Skeletal muscle satellite cell (primary cell): ENCODE measurements at regions not wholly inside any gene's neighbourhood (a gene's known extent, or its start where the extent isn't known, plus 50 kb on each side); places are given as distances from the start of the nearest gene placed in this dataset.

Source experiments
- H3K27me3 ChIP-seq: 2 replicates; pipeline ENCODE4 v1.7.0; 2013; ENCODE audit warnings: low read length; ENCODE audit not compliant: control insufficient read depth, insufficient read depth
- H3K36me3 ChIP-seq: 2 replicates; pipeline ENCODE4 v1.7.0; 2013; ENCODE audit warnings: mild to moderate bottlenecking, control low read depth, low read length; ENCODE audit not compliant: insufficient read depth
- H3K4me1 ChIP-seq: 2 replicates; pipeline ENCODE4 v1.7.0; 2013; ENCODE audit warnings: low read length; ENCODE audit not compliant: control insufficient read depth, insufficient read depth
- H3K4me2 ChIP-seq: 2 replicates; pipeline ENCODE4 v1.7.0; 2013; ENCODE audit warnings: mild to moderate bottlenecking, low read length
- H3K4me3 ChIP-seq: 2 replicates; pipeline ENCODE4 v1.7.0; 2013; ENCODE audit warnings: low read length
- H3K9ac ChIP-seq: 2 replicates; pipeline ENCODE4 v1.7.0; 2013; ENCODE audit warnings: mild to moderate bottlenecking, low read depth, low read length, moderate library complexity
- H3K9me3 ChIP-seq: replicated peaks from 2 replicates; pipeline ENCODE4 v1.7.0; 2013; ENCODE audit warnings: mild to moderate bottlenecking, control low read depth, low read length

DNA sequence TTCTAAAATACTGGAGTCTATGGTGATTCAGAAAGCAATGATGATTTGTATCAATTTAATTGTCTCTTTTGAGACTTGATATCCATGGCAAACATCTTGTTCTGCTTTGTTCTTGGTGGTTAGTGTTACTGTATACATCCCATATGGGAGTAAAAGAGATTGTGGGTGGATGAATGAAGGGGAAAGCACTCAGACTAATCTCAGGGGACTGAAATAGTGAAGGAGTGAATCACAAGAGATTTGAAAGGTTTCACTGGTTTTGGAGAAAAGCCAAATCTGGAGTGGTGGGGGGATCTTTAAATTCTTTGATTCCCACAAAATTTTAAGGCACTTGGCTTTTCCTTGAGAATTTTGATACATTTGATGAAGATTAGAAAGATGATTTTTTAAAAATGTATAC, 369.4 kb downstream of the INHBA start:
- peak overlapping the region; percentile 22 for H3K4me2 ChIP-seq
- H3K36me3 ChIP-seq: no peaks in the 10 kb centered on the region
- H3K4me1 ChIP-seq: peaks cover 9% of the 10 kb centered on the region
- no peaks in the 10 kb centered on the region for H3K27me3 ChIP-seq
- H3K9ac ChIP-seq: no peak overlapping the region
- H3K4me3 ChIP-seq: no peak overlapping the region
- no peaks in the 10 kb centered on the region for H3K9me3 ChIP-seq

DNA sequence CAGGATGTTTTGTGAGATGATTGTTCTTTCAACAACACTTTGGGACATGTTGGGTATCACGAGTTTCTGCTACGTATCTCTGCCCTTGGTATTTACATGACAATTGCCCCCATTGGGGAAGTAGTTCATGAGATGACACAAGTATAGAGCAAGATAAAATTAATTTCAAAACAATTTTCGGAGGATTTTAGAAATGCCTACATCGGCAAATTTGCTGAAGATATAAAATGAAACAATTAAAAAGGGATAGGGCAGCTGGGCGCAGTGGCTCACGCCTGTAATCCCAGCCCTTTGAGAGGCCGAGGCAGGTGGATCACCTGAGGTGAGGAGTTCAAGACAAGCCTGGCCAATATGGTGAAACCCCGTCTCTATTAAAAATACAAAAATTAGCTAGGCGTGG, 371.7 kb downstream of the INHBA start:
- Histone ChIP-seq H3K4me1 (peaks cover 9% of the 10 kb centered on the region), H3K36me3 (no peaks in the 10 kb centered on the region), H3K9ac (no peak overlapping the region), H3K27me3 (no peaks in the 10 kb centered on the region), H3K4me3 (no peak overlapping the region), H3K9me3 (no peaks in the 10 kb centered on the region), H3K4me2 (no peak overlapping the region)

DNA sequence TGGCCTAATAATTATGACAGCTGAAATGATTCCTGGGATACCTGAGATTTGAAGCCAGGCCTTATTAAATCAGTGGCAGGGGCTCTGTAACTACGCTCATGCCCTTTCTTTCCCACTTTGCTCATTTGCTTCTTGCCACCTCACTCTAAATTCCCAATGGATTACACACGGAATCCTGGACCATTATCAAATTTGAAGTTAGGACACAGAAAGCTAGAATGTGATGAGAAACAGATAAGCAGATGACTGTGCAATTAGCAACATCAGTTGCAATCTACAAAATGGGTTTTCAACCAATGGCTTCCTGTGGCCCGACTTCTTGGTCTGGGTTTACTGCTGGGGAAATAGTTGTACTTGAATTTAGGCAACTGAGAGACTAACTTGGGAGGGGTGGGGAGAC, 374.3 kb downstream of the INHBA start:
- no peak overlapping the region for H3K4me2 ChIP-seq
- no peaks in the 10 kb centered on the region for H3K36me3 ChIP-seq
- no peaks in the 10 kb centered on the region for H3K9me3 ChIP-seq

DNA sequence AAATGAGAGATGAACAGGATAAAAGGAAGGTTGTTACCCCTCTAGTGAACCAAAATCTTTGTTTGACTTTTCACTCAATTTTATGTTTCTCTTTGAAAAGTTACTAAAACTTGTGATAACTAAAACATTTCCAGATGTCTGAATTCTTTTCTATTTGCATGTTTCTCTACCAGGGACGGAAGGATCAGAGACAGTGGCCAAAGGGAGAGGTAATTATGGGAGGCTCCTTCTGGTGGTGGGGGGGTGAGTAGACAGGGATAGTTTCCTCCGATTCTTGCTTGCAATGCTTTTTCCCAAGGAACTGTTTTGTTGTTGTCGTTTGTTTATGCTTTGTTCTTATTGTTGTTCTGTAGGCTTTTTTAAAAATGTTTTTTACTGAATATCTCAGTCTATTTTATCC, 374.8 kb downstream of the INHBA start:
- no peak overlapping the region for H3K4me3 ChIP-seq
- H3K9ac ChIP-seq: no peak overlapping the region
- peaks cover 3% of the 10 kb centered on the region for H3K4me1 ChIP-seq
- H3K27me3 ChIP-seq: no peaks in the 10 kb centered on the region
- H3K4me2 ChIP-seq: no peak overlapping the region
- no peaks in the 10 kb centered on the region for H3K36me3 ChIP-seq
- no peaks in the 10 kb centered on the region for H3K9me3 ChIP-seq

More for the DNA sequence above, 374.3 kb downstream of the INHBA start:
- Histone ChIP-seq H3K4me1 (peaks cover 7% of the 10 kb centered on the region), H3K4me3 (no peak overlapping the region), H3K9ac (no peak overlapping the region), H3K27me3 (no peaks in the 10 kb centered on the region)

DNA sequence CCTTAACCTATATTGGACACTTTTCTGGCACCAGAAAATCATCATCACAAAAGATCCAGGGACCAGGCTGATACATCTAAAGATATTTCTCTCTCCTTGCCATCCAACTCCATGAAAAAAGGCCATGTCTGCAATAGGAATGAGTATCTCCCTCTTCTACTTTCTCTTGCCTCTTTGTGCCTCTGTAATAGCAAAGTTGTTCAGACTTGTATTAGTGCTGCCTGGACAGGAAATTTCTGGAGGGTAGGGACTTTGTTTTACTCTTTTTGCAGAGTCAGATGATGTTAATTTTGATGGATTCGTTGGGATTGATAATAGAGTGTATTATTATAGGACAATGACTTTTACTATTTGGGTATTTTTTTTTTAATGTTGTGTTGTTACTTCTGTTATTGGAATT, 376.3 kb downstream of the INHBA start:
- Histone ChIP-seq H3K9ac (no peak overlapping the region), H3K9me3 (no peaks in the 10 kb centered on the region), H3K4me1 (no peaks in the 10 kb centered on the region), H3K4me3 (no peak overlapping the region), H3K27me3 (no peaks in the 10 kb centered on the region), H3K4me2 (no peak overlapping the region), H3K36me3 (no peaks in the 10 kb centered on the region)

DNA sequence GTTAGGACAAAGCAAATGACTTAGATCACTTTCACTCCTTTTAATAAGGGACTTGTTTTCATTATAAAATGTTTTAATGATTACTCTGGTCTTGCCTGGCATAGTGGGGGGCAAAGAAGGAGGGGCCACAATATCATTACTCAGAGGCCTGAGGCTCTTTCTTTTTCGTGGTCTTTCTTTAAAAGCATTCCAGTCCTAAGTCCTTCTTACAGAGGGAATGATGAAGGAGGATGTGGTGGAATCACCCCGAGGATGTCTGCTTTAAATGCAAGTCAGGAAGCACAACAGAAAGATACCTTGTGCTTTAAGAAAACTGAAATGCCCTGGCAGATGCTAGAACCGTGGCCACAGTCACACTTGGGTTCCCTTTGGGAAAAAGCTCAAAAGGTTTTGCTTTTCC, 379.1 kb downstream of the INHBA start:
- H3K9ac ChIP-seq: no peak overlapping the region
- no peaks in the 10 kb centered on the region for H3K9me3 ChIP-seq
- H3K4me1 ChIP-seq: no peaks in the 10 kb centered on the region
- H3K4me3 ChIP-seq: no peak overlapping the region
- H3K4me2 ChIP-seq: no peak overlapping the region
- no peaks in the 10 kb centered on the region for H3K36me3 ChIP-seq
- no peaks in the 10 kb centered on the region for H3K27me3 ChIP-seq

DNA sequence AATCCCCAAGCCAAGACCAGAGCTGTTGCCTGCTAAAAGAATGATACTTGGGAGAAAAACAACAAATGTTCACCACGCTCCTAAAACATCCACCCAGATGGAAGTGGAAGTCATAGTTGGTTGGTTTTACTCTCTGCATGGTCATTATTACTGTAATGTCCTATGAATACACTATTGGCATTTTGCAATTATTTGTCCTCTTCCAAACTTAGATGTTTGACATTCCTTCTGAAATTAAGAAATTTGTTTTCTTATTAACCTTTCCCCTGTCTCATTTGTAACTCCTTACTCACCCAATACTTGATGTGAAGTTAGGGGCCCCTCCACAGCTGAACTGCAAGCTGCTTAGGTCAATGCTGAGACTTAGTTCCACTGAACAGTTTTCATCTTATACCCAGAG, 383.3 kb downstream of the INHBA start:
- Histone ChIP-seq H3K27me3 (no peaks in the 10 kb centered on the region), H3K9ac (no peak overlapping the region), H3K4me1 (no peaks in the 10 kb centered on the region), H3K4me3 (no peak overlapping the region), H3K9me3 (no peaks in the 10 kb centered on the region), H3K36me3 (no peaks in the 10 kb centered on the region), H3K4me2 (no peak overlapping the region)

DNA sequence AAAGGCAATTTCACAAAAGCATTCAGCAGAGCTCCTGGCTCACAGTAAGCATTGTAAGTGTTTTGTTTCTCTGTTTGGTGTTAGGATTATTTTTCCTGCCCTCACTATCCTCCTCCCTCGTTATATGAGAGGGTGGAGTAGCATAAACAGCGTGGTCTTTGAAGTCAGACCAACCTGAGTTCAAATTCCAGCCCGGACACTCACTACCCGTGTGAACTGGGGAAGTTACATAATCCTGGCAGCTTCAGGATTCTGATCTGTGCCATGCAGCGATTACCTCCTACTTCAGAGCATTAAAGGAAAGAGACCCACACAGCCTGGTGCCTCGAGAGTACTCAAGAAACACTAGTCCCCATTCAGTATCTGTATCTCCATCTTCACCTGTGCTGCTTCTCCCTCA, 386.5 kb downstream of the INHBA start:
- Histone ChIP-seq H3K4me2 (no peak overlapping the region), H3K4me1 (no peaks in the 10 kb centered on the region), H3K36me3 (no peaks in the 10 kb centered on the region), H3K9me3 (no peaks in the 10 kb centered on the region), H3K9ac (no peak overlapping the region), H3K4me3 (no peak overlapping the region), H3K27me3 (no peaks in the 10 kb centered on the region)

DNA sequence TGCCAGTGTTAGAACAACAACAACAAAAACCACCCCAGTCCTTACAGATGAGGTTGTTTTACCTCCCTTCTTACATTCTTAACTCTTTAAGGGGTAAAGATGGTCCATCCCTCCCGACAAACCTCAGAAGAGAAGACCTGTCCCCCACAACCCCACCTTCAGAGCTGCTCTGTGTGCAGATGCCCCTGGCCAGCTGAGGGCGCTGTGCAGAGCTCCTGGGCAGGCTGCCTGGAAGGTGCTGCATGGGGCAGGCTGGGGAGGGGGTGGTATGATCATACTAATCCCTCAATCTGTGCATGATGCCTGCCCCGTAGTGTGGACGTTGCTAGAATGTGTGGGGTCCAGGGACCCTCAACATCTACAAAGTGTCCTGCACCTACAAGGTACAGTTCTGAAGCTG, 387.1 kb downstream of the INHBA start:
- Histone ChIP-seq H3K4me3 (no peak overlapping the region), H3K9me3 (no peaks in the 10 kb centered on the region), H3K4me1 (no peaks in the 10 kb centered on the region), H3K27me3 (no peaks in the 10 kb centered on the region), H3K4me2 (no peak overlapping the region), H3K9ac (no peak overlapping the region), H3K36me3 (no peaks in the 10 kb centered on the region)

DNA sequence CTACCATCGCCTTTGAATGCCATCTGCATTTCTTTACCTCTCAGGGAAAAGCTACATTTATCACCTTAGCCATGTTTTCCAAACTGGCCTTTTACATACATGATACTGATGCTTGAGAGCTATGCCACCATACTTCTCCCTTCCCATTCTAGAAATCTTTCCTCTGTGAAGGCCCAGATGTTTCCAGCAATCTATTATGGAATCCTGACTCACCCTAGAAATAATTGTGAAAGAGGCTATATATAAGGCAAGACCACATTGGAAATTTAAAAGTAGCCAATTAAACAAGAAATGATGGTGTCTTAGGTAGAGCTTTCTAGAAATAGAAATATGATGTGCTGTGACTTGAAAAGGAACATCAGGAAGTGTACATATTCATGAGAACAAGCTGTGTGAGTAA, 389.7 kb downstream of the INHBA start:
- Histone ChIP-seq H3K9me3 (no peaks in the 10 kb centered on the region), H3K9ac (no peak overlapping the region), H3K4me3 (no peak overlapping the region), H3K4me2 (no peak overlapping the region), H3K36me3 (no peaks in the 10 kb centered on the region), H3K27me3 (no peaks in the 10 kb centered on the region), H3K4me1 (no peaks in the 10 kb centered on the region)

DNA sequence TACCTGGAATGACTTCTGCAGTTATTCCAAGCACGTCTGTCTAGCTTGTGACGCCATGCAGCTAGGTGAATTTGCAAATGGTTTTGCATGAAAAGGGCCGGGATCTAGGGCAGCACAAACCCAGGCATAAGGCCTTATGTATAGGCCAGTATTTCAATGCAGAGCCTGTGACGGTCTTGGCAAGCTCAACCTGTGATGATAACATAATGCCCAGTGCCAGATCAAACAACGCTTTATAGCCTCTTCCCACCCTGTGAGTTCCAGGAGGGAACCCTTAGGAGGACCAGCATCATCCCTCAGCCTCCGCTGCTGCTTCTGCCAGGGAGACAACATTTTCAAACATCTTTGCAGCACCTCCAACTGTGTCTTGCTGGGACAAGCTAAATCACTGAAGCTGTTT, 390.7 kb downstream of the INHBA start:
- H3K9ac ChIP-seq: no peak overlapping the region
- H3K4me1 ChIP-seq: no peaks in the 10 kb centered on the region
- no peaks in the 10 kb centered on the region for H3K36me3 ChIP-seq
- H3K27me3 ChIP-seq: no peaks in the 10 kb centered on the region
- H3K9me3 ChIP-seq: no peaks in the 10 kb centered on the region
- no peak overlapping the region for H3K4me3 ChIP-seq
- no peak overlapping the region for H3K4me2 ChIP-seq

DNA sequence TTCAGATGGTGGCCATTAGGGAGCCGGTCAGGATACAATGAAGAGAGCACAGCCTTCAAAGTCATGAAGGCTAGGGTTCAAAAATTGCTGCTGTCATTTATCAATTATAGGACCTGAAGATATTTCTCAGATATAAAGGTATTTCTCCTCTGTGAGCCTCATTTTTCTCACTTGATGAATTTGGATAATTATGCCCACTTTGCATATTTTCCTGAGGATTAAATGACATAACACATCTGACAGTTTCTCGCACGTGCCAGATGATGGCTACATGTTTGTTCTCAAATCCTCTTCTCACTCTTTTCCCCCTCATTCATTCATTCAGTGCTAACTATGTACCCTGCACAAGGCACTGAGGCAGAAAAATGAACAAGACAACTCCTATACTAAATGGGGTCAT, 391.6 kb downstream of the INHBA start:
- H3K9me3 ChIP-seq: no peaks in the 10 kb centered on the region
- H3K4me2 ChIP-seq: no peak overlapping the region
- H3K27me3 ChIP-seq: no peaks in the 10 kb centered on the region

More for the DNA sequence above, 391.6 kb downstream of the INHBA start:
- Histone ChIP-seq H3K4me3 (no peak overlapping the region), H3K9ac (no peak overlapping the region), H3K4me1 (no peaks in the 10 kb centered on the region), H3K36me3 (no peaks in the 10 kb centered on the region)
